KMS-11 (cell line): ENCODE measurements at regions not wholly inside any gene's neighbourhood (a gene's known extent, or its start where the extent isn't known, plus 50 kb on each side); places are given as distances from the start of the nearest gene placed in this dataset.

ENCODE experiments used
- H2AFZ ChIP-seq: fragments of 200-600 bp; sonication (generic); 2 replicates; pipeline ENCODE4 v1.6.1; 2016; ENCODE audit warnings: antibody characterized with exemption, mixed run types, low read depth
- H3K27ac ChIP-seq: fragments of 200-600 bp; sonication (generic); 2 replicates; pipeline ENCODE4 v1.6.1; 2016; ENCODE audit warnings: mild to moderate bottlenecking, mixed run types
- H3K27me3 ChIP-seq: fragments of 200-600 bp; sonication (generic); 2 replicates; pipeline ENCODE4 v1.6.1; 2017; ENCODE audit warnings: mild to moderate bottlenecking, low read depth, mixed run types, moderate library complexity; ENCODE audit not compliant: insufficient read depth
- H3K36me3 ChIP-seq: fragments of 200-600 bp; sonication (generic); 2 replicates; pipeline ENCODE4 v1.6.1; 2017; ENCODE audit warnings: mild to moderate bottlenecking, mixed run types; ENCODE audit not compliant: insufficient read depth
- H3K4me1 ChIP-seq: fragments of 200-600 bp; sonication (generic); 2 replicates; pipeline ENCODE4 v1.6.1; 2016; ENCODE audit warnings: mild to moderate bottlenecking, low read depth, mixed run types; ENCODE audit not compliant: poor library complexity, severe bottlenecking
- H3K4me2 ChIP-seq: fragments of 200-600 bp; sonication (generic); 2 replicates; pipeline ENCODE4 v1.7.0; 2016; ENCODE audit warnings: mild to moderate bottlenecking, mixed run types
- H3K4me3 ChIP-seq: fragments of 200-600 bp; sonication (generic); IDR thresholded peaks from 2 replicates; pipeline ENCODE4 v1.6.1; 2017; ENCODE audit warnings: low read depth, low read length, mixed read lengths; ENCODE audit not compliant: insufficient read depth
- H3K79me2 ChIP-seq: fragments of 200-600 bp; sonication (generic); 2 replicates; pipeline ENCODE4 v1.6.1; 2016; ENCODE audit warnings: low read depth, mixed run types; ENCODE audit not compliant: insufficient read depth
- H3K9ac ChIP-seq: fragments of 200-600 bp; sonication (generic); 2 replicates; pipeline ENCODE4 v1.6.1; 2016; ENCODE audit warnings: mild to moderate bottlenecking, mixed run types
- H4K20me1 ChIP-seq: fragments of 200-600 bp; sonication (generic); 2 replicates; pipeline ENCODE4 v1.6.1; 2016; ENCODE audit warnings: mild to moderate bottlenecking, mixed run types; ENCODE audit not compliant: insufficient read depth
- TF ChIP-seq, protein P1 (sequence below): fragments of 200-600 bp; sonication (generic); conservative IDR thresholded peaks from 2 replicates; pipeline ENCODE4 v1.6.1; 2017; ENCODE audit warnings: low read depth, mild to moderate bottlenecking, antibody characterized with exemption, low read length, moderate library complexity, mixed read lengths

DNA sequence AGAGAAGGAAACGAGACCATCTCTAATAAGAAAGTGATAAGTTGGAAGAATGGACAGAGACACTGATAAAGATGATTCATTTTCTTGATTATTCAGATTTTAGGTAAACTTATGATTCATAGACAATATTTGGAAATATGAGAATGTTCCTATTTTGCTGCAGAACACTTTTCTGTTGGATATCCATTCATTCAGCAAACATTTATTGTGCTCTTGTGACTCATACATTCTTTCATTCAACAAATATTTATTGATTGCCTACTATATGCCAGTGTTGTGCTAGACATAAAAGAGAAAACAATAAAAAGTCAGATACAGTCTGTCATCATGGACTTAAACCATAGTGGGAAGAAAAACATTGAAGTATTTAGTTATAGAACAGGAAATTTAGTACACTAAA lies 1232.0 kb downstream of the STIM2 start:
- Histone ChIP-seq H3K27me3 (no peaks in the 10 kb centered on the region), H3K27ac (no peak overlapping the region), H3K4me2 (no peak overlapping the region), H3K79me2 (no peaks in the 10 kb centered on the region), H2AFZ (no peak overlapping the region), H3K36me3 (no peaks in the 10 kb centered on the region), H3K9ac (no peak overlapping the region), H3K4me1 (no peaks in the 10 kb centered on the region), H3K4me3 (no peak overlapping the region), H4K20me1 (no peaks in the 10 kb centered on the region)
- TF ChIP-seq, protein P1, sequence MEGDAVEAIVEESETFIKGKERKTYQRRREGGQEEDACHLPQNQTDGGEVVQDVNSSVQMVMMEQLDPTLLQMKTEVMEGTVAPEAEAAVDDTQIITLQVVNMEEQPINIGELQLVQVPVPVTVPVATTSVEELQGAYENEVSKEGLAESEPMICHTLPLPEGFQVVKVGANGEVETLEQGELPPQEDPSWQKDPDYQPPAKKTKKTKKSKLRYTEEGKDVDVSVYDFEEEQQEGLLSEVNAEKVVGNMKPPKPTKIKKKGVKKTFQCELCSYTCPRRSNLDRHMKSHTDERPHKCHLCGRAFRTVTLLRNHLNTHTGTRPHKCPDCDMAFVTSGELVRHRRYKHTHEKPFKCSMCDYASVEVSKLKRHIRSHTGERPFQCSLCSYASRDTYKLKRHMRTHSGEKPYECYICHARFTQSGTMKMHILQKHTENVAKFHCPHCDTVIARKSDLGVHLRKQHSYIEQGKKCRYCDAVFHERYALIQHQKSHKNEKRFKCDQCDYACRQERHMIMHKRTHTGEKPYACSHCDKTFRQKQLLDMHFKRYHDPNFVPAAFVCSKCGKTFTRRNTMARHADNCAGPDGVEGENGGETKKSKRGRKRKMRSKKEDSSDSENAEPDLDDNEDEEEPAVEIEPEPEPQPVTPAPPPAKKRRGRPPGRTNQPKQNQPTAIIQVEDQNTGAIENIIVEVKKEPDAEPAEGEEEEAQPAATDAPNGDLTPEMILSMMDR, result no peak

DNA sequence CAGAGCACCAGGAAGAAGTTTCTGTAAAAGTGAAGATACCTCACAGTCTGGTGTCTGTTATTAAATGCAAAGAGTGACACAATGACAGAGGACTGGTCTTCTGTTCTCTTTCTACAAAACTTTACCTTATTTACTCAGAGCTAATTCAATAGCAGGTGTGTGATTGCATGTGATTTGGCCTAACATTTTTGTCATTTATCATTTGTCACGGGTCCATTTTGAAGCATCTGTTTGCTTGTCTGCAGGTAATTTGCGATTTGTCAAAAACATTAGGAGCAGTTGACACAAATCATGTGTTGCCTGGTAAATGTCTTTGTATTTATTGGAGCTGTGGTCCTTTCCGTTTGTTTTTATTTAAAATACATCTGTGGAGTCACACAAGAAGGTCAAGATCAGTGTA lies 1232.4 kb downstream of the STIM2 start:
- Histone ChIP-seq H3K4me3 (no peak overlapping the region), H3K36me3 (no peaks in the 10 kb centered on the region), H3K79me2 (no peaks in the 10 kb centered on the region), H4K20me1 (no peaks in the 10 kb centered on the region), H3K27ac (no peak overlapping the region), H2AFZ (no peak overlapping the region), H3K4me1 (no peaks in the 10 kb centered on the region), H3K4me2 (no peak overlapping the region), H3K27me3 (no peaks in the 10 kb centered on the region), H3K9ac (no peak overlapping the region)
- TF ChIP-seq, protein P1, result no peak

DNA sequence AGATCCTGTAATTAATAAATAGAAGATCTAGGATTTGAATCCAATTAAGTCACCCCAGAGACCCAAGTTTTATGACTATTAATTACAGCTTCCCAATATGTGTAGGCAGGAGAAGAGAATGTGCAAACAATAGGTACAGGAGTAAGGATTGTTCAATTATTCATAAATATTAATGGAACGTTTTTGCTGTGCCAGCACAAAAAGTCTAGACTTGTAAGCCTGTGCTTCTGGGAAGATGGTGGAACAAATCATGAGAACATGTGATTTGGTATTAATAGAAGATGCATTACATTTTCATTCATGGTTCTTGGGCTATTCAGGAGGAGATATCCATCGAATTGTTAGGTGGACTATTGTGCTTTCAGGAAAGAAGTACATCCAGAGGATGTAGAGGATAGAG lies 1240.9 kb downstream of the STIM2 start:
- Histone ChIP-seq H3K36me3 (no peaks in the 10 kb centered on the region), H3K9ac (no peak overlapping the region), H3K4me2 (no peak overlapping the region), H3K27me3 (no peaks in the 10 kb centered on the region), H3K79me2 (no peaks in the 10 kb centered on the region), H4K20me1 (no peaks in the 10 kb centered on the region), H3K27ac (no peak overlapping the region), H3K4me1 (no peaks in the 10 kb centered on the region), H2AFZ (no peak overlapping the region), H3K4me3 (no peak overlapping the region)
- TF ChIP-seq, protein P1, result no peak

DNA sequence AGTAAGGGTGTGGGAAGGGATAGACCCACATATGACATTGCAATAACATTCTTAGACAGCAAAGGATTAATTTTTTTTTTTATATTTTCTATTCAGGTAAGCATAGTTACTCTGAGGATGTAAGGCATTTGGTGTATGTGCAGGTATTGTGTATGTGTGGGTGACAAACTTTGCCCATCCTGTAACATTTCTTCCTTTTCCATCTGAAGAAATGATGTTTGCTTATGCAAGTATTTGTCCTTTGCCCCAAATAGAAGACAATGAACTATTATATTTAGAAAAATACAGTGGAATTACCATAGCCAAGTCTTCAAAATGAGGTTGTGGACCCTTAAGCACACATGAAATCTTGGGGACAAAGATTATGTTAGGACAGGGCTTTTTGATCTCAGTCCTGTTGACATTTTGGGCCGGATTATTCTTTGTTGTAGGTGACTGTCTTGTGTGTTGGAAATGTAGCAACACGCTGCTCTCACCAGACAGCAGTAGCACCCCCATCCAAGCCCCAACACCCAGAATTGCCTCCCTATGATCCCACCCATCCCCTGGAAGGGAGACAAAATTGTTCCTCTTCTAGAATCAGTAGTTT lies 1244.7 kb downstream of the STIM2 start:
- TF ChIP-seq, protein P1, result no peak
- Histone ChIP-seq H3K4me1 (no peaks in the 10 kb centered on the region), H4K20me1 (no peaks in the 10 kb centered on the region), H3K79me2 (no peaks in the 10 kb centered on the region), H2AFZ (no peak overlapping the region), H3K4me3 (no peak overlapping the region), H3K4me2 (no peak overlapping the region), H3K27ac (no peak overlapping the region), H3K36me3 (no peaks in the 10 kb centered on the region), H3K27me3 (no peaks in the 10 kb centered on the region), H3K9ac (no peak overlapping the region)
